Karpas-422 (cell line): ENCODE measurements at regions not wholly inside any gene's neighbourhood (a gene's known extent, or its start where the extent isn't known, plus 50 kb on each side); places are given as distances from the start of the nearest gene placed in this dataset.

Experiments used
- DNase-seq: peaks from one replicate; pipeline ENCODE4 v3.0.0-alpha.2; 2015
- H2AFZ ChIP-seq: fragments of 200-600 bp; sonication (generic); 2 replicates; pipeline ENCODE4 v1.6.1; 2014; ENCODE audit warnings: antibody characterized with exemption, low read length, mixed read lengths
- H3K27ac ChIP-seq: fragments of 200-600 bp; sonication (generic); 2 replicates; pipeline ENCODE4 v1.5.1; 2014; ENCODE audit warnings: mild to moderate bottlenecking, low read length, moderate library complexity
- H3K27me3 ChIP-seq: fragments of 200-600 bp; sonication (generic); 2 replicates; pipeline ENCODE4 v1.6.1; 2014; ENCODE audit warnings: low read length, mixed read lengths
- H3K36me3 ChIP-seq: fragments of 200-600 bp; sonication (generic); 2 replicates; pipeline ENCODE4 v1.6.1; 2014; ENCODE audit warnings: low read length, mixed read lengths; ENCODE audit not compliant: insufficient read depth
- H3K4me1 ChIP-seq: fragments of 200-600 bp; sonication (generic); 2 replicates; pipeline ENCODE4 v1.6.1; 2014; ENCODE audit warnings: mild to moderate bottlenecking, low read length, mixed read lengths
- H3K4me2 ChIP-seq: fragments of 200-600 bp; sonication (generic); 2 replicates; pipeline ENCODE4 v1.6.1; 2014; ENCODE audit warnings: low read length, low read depth, mild to moderate bottlenecking; ENCODE audit not compliant: poor library complexity, severe bottlenecking
- H3K4me3 ChIP-seq: fragments of 200-600 bp; sonication (generic); 2 replicates; pipeline ENCODE4 v1.5.1; 2014; ENCODE audit warnings: mild to moderate bottlenecking, antibody characterized with exemption, low read length, mixed read lengths
- H3K79me2 ChIP-seq: fragments of 200-600 bp; sonication (generic); 2 replicates; pipeline ENCODE4 v1.6.1; 2014; ENCODE audit warnings: mild to moderate bottlenecking, low read length, mixed read lengths
- H3K9ac ChIP-seq: fragments of 200-600 bp; sonication (generic); 2 replicates; pipeline ENCODE4 v1.6.0; 2014; ENCODE audit warnings: low read length
- H3K9me2 ChIP-seq: fragments of 200-600 bp; sonication (generic), shearing (Covaris generic); replicated peaks from 2 replicates; pipeline ENCODE4 v1.6.0; 2014; ENCODE audit warnings: mild to moderate bottlenecking, low read length, moderate library complexity; ENCODE audit not compliant: insufficient read depth
- H3K9me3 ChIP-seq: fragments of 300-700, 200-600 bp; sonication (generic); 2 replicates; pipeline ENCODE4 v1.6.1; 2014; ENCODE audit warnings: low read length, mixed read lengths
- H4K20me1 ChIP-seq: fragments of 200-600 bp; sonication (generic); 2 replicates; pipeline ENCODE4 v1.6.1; 2014; ENCODE audit warnings: mild to moderate bottlenecking, antibody characterized with exemption, low read length, low read depth; ENCODE audit not compliant: insufficient read depth

DNA sequence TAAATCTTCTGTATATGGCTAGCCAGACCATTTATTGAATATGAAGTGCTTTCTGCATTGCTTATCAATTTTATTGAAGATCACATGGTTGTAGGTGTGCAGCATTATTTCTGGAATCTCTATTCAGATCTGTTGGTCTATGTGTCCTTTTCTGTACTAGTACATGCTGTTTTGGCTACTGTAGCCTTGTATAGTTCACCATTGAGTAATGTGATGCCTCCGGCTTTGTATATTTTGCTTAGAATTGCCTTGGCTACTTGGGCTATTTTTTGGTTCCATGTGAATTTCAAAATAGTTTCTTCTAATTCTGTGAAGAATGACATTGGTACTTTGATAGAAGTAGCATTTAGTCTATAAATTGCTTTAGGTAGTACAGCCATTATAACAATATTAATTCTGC lies 1187.2 kb downstream of the XPNPEP1 start:
- Histone ChIP-seq H3K4me3 (no peak overlapping the region), H3K9ac (no peak overlapping the region), H3K27me3 (no peaks in the 10 kb centered on the region), H4K20me1 (no peaks in the 10 kb centered on the region), H3K79me2 (no peaks in the 10 kb centered on the region), H3K36me3 (no peaks in the 10 kb centered on the region), H2AFZ (no peak overlapping the region), H3K9me3 (peaks cover 28% of the 10 kb centered on the region), H3K4me1 (no peaks in the 10 kb centered on the region), H3K4me2 (no peak overlapping the region), H3K27ac (no peak overlapping the region), H3K9me2 (no peaks in the 10 kb centered on the region)
- DNase-seq: no peak

DNA sequence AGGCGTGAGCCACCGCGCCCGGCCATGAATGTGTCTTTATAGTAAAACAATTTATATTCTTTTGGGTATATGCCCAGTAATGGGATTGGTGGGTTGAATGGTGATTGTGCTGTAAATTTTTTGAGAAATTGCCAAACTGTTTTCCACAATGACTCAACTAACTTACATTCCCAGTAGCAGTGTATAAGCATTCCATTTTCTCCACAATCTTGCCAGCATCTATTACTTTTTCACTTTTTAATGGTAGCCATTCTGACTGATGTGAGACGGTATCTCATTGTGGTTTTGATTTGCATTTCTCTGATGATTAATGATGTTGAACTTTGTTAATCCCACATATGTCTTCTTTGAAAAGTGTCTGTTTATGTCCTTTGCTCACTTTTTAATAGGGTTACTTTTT lies 1187.9 kb downstream of the XPNPEP1 start:
- Histone ChIP-seq H3K4me2 (no peak overlapping the region), H3K9me3 (peaks cover 20% of the 10 kb centered on the region), H3K9me2 (no peaks in the 10 kb centered on the region), H3K27ac (no peak overlapping the region), H3K79me2 (no peaks in the 10 kb centered on the region), H4K20me1 (no peaks in the 10 kb centered on the region), H2AFZ (no peak overlapping the region), H3K36me3 (no peaks in the 10 kb centered on the region), H3K4me3 (no peak overlapping the region), H3K4me1 (no peaks in the 10 kb centered on the region), H3K9ac (no peak overlapping the region), H3K27me3 (no peaks in the 10 kb centered on the region)
- DNase-seq: no peak

DNA sequence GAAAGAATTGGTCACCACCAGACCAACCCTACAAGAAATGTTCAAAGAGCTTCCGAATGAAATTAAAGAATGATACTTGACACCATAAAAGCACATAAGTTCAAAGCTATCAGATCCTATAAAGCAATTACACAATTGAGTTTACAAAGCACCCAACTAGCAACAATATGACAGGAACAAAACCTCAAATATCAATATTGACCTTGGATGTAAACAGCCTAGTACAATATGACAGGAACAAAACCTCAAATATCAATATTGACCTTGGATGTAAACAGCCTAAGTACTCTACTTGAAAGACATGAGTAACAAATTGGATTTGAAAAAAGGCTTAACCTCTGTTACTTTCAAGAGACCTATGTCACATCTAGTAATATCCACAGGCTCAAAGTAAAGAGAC lies 1201.4 kb downstream of the XPNPEP1 start:
- Histone ChIP-seq H3K9me2 (no peaks in the 10 kb centered on the region), H3K36me3 (no peaks in the 10 kb centered on the region), H3K27ac (no peak overlapping the region), H3K4me2 (no peak overlapping the region), H3K9me3 (peaks cover 31% of the 10 kb centered on the region), H3K9ac (no peak overlapping the region), H3K27me3 (no peaks in the 10 kb centered on the region), H2AFZ (no peak overlapping the region), H3K79me2 (no peaks in the 10 kb centered on the region), H4K20me1 (no peaks in the 10 kb centered on the region), H3K4me3 (no peak overlapping the region), H3K4me1 (no peaks in the 10 kb centered on the region)
- no peak for DNase-seq

DNA sequence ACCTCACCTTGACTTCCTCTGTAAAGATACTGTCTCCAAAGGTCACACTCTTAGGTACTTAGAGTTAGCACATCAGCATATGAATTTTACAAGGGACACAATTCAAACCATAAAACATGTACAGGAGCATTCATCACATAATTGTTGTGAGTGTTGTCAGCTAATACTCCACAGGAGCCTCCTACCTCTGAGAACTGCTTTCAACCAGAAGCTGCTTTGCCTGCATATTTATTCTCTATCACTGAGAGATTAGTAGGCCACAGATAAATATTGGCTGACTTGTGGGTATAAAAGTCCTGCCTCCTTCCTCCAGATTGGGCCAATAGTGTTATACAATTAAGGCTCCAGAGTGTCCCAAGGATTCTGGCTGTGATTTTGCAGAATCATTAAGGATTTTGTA lies 1207.0 kb downstream of the XPNPEP1 start:
- Histone ChIP-seq H3K9ac (no peak overlapping the region), H3K27me3 (no peaks in the 10 kb centered on the region), H3K4me3 (no peak overlapping the region), H3K36me3 (no peaks in the 10 kb centered on the region), H3K4me1 (no peaks in the 10 kb centered on the region), H3K27ac (no peak overlapping the region), H3K79me2 (no peaks in the 10 kb centered on the region), H2AFZ (no peak overlapping the region), H3K9me2 (no peaks in the 10 kb centered on the region), H4K20me1 (no peaks in the 10 kb centered on the region), H3K4me2 (no peak overlapping the region), H3K9me3 (peaks cover 40% of the 10 kb centered on the region)
- DNase-seq: no peak

DNA sequence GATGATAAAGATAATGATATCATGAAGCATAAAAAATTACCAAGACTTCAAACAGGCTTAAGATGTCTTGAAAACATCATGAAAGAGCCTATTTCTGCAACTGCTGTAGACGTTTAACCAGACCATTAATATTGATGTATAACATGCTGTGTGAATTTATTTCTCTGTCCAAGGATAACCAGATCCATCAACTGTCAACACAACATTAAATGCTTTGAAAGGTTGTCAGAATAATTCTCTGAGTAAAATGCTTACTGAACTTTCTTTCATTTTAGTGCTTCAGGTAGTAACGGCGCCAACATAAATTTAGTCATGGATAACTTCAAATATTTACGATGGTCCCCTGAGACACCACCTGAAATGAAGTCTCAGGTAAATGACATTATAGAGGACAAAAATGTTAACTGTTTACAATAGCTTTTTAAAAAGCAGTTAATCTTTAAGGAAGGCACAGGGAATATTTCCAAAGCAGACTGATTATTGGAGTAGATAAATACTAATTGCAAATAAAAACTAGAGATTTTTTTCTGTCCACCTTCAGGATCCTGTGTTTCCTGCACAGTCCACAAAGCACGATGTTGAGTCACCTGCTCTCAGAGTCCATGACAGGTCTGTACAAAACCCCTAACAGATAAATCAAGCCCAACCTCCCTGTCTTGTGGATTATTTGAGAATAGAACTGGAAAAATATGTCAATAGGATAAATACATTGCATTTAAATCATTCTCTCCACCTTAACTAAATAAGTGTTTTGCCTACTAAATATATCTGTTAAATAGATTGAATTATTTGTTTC lies 1213.2 kb downstream of the XPNPEP1 start:
- H3K36me3 ChIP-seq: no peaks in the 10 kb centered on the region
- no peak for DNase-seq
- H4K20me1 ChIP-seq: no peaks in the 10 kb centered on the region
- no peak overlapping the region for H3K4me3 ChIP-seq
- H3K27ac ChIP-seq: no peak overlapping the region
- no peaks in the 10 kb centered on the region for H3K27me3 ChIP-seq
- H3K9ac ChIP-seq: no peak overlapping the region
- H3K79me2 ChIP-seq: no peaks in the 10 kb centered on the region
- H3K4me2 ChIP-seq: no peak overlapping the region
- no peaks in the 10 kb centered on the region for H3K4me1 ChIP-seq
- H3K9me3 ChIP-seq: peaks cover 6% of the 10 kb centered on the region
- H3K9me2 ChIP-seq: no peaks in the 10 kb centered on the region
- H2AFZ ChIP-seq: no peak overlapping the region

DNA sequence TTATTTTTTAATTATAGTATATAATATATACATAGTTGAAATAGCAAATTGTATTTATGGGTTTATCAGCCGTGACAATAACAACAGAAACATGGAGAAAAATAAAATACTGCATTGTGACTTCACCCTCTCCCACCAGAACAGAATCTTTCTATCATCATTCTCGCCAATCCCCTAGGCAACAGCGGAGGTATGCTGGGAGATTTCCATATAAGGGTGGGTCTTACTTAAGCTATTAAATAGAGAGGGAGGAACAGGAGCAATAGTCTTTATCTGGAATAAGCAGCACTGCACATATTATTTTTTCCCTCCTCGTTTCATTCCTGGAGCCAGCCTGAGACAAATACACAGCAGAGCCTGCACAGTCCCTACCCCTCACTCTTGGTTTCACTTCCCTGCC lies 1214.9 kb downstream of the XPNPEP1 start:
- Histone ChIP-seq H3K9ac (no peak overlapping the region), H3K27ac (no peak overlapping the region), H3K4me1 (no peaks in the 10 kb centered on the region), H3K79me2 (no peaks in the 10 kb centered on the region), H3K27me3 (no peaks in the 10 kb centered on the region), H2AFZ (no peak overlapping the region), H3K9me3 (peaks cover 12% of the 10 kb centered on the region), H3K36me3 (no peaks in the 10 kb centered on the region), H3K4me2 (no peak overlapping the region), H3K4me3 (no peak overlapping the region), H4K20me1 (no peaks in the 10 kb centered on the region), H3K9me2 (no peaks in the 10 kb centered on the region)
- DNase-seq: no peak

DNA sequence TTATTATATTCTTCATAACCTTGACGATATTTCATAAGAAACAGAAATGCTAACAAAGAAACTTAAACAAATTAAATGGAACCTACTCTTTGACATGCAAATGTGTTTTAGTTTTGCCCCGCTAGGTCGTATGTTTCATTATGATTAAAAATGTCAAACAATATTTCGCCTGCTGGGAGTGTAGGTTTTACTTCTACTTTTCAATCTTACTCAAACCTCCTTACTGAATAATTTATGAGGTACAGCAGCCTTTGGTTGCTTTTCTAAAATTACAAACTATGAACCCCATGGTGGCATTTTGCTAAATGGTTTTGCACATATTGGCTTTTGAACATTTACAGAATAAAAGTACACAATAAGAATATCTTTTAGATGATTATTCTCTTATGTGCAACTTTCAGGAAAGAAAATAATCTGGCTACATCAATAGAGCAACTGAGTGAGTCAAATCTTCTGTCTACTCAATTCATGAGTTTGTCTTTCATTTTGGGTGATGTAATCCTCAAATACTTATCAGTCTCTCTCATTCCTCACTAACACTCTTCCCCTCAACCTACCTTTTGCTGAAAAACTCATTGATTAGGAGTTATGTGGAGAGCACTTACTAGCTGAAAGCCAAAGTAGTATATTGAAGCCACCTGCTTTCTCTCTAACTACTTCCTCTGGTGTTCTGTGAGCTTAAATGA lies 1226.4 kb downstream of the XPNPEP1 start:
- no peak for DNase-seq
- Histone ChIP-seq H3K79me2 (no peaks in the 10 kb centered on the region), H3K4me1 (no peaks in the 10 kb centered on the region), H4K20me1 (no peaks in the 10 kb centered on the region), H3K9me3 (peaks cover 6% of the 10 kb centered on the region), H3K9me2 (no peaks in the 10 kb centered on the region), H3K36me3 (no peaks in the 10 kb centered on the region), H3K27ac (no peak overlapping the region), H3K4me2 (no peak overlapping the region), H2AFZ (no peak overlapping the region), H3K4me3 (no peak overlapping the region), H3K9ac (no peak overlapping the region), H3K27me3 (no peaks in the 10 kb centered on the region)

DNA sequence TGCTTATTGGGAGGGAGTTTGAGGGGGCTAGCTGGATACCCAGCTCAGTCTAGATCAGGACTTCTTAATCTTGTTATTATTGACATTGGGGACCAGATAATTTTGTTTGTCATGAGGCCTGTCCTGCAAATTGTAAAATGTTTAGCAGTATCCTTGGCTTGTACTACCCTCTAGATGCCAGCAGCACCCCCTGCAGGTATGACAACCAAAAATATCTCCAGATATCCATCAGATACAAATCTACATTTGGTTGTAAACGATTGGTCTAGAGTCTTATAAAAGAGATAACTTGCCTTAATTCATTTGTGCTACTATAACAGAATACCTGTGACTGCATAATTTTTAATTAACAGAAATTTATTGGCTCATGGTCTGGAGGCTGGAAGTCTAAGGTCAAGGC lies 1232.2 kb downstream of the XPNPEP1 start:
- H3K27ac ChIP-seq: no peak overlapping the region
- H3K4me1 ChIP-seq: no peaks in the 10 kb centered on the region
- no peak overlapping the region for H3K4me2 ChIP-seq
- H3K9me2 ChIP-seq: no peaks in the 10 kb centered on the region
- peaks cover 37% of the 10 kb centered on the region for H3K9me3 ChIP-seq
- no peaks in the 10 kb centered on the region for H4K20me1 ChIP-seq
- H2AFZ ChIP-seq: no peak overlapping the region
- no peaks in the 10 kb centered on the region for H3K27me3 ChIP-seq
- H3K36me3 ChIP-seq: no peaks in the 10 kb centered on the region
- H3K79me2 ChIP-seq: no peaks in the 10 kb centered on the region
- H3K9ac ChIP-seq: no peak overlapping the region
- no peak for DNase-seq
- H3K4me3 ChIP-seq: no peak overlapping the region
